ENCODE measurements at regions not wholly inside any gene's neighbourhood (a gene's known extent, or its start where the extent isn't known, plus 50 kb on each side); places are given as distances from the start of the nearest gene placed in this dataset.

- Histone ChIP-seq H2AFZ (no peak overlapping the region), H3K36me3 (ENCODE audit: control insufficient read depth, insufficient read depth, low read length) (no peaks in the 10 kb centered on the region), H3K27me3 (ENCODE audit: control insufficient read depth, insufficient read depth, low read length) (no peaks in the 10 kb centered on the region), H3K9ac (no peak overlapping the region), H3K4me3 (ENCODE audit: low read depth, low read length) (no peak overlapping the region), H3K9me3 (ENCODE audit: control insufficient read depth, low read length) (no peaks in the 10 kb centered on the region), H3K79me2 (no peaks in the 10 kb centered on the region), H3K4me2 (ENCODE audit: low read length) (no peak overlapping the region), H3K27ac (no peak overlapping the region), H3K4me1 (no peaks in the 10 kb centered on the region)
- no peak for TF ChIP-seq CTCF (IDR thresholded peaks at IDR 0.05)
Measured at GRCh38 chr2:236501026-236501425, 68.6 kb upstream of the ACKR3 start.

- no peak for TF ChIP-seq CTCF (IDR thresholded peaks at IDR 0.05)
- H3K79me2 ChIP-seq = no peaks in the 10 kb centered on the region
- H2AFZ ChIP-seq = no peak overlapping the region
- no peak overlapping the region for H3K4me2 ChIP-seq (ENCODE audit: low read length)
- H3K9ac ChIP-seq = no peak overlapping the region
- H3K27ac ChIP-seq = no peak overlapping the region
- no peaks in the 10 kb centered on the region for H3K36me3 ChIP-seq (ENCODE audit: control insufficient read depth, insufficient read depth, low read length)
- no peaks in the 10 kb centered on the region for H3K27me3 ChIP-seq (ENCODE audit: control insufficient read depth, insufficient read depth, low read length)
- no peaks in the 10 kb centered on the region for H3K4me1 ChIP-seq
- H3K4me3 ChIP-seq (ENCODE audit: low read depth, low read length) = no peak overlapping the region
- no peaks in the 10 kb centered on the region for H3K9me3 ChIP-seq (ENCODE audit: control insufficient read depth, low read length)
Measured at GRCh38 chr2:236501531-236501930, 68.1 kb upstream of the ACKR3 start.

- Histone ChIP-seq H2AFZ (no peak overlapping the region), H3K36me3 (ENCODE audit: control insufficient read depth, insufficient read depth, low read length) (no peaks in the 10 kb centered on the region), H3K79me2 (no peaks in the 10 kb centered on the region), H3K9me3 (ENCODE audit: control insufficient read depth, low read length) (no peaks in the 10 kb centered on the region), H3K9ac (no peak overlapping the region), H3K4me1 (no peaks in the 10 kb centered on the region), H3K4me2 (ENCODE audit: low read length) (no peak overlapping the region), H3K27ac (no peak overlapping the region), H3K27me3 (ENCODE audit: control insufficient read depth, insufficient read depth, low read length) (no peaks in the 10 kb centered on the region), H3K4me3 (ENCODE audit: low read depth, low read length) (no peak overlapping the region)
- TF ChIP-seq CTCF (IDR thresholded peaks at IDR 0.05) = no peak
Measured at GRCh38 chr2:236503100-236503499, 66.5 kb upstream of the ACKR3 start.

GRCh38 chr2:236503583-236503982 is 66.0 kb upstream of the ACKR3 start:
- no peak overlapping the region for H3K9ac ChIP-seq
- H3K4me3 ChIP-seq (ENCODE audit: low read depth, low read length) = no peak overlapping the region
- H3K36me3 ChIP-seq (ENCODE audit: control insufficient read depth, insufficient read depth, low read length) = no peaks in the 10 kb centered on the region
- H3K27ac ChIP-seq = no peak overlapping the region
- H3K79me2 ChIP-seq = no peaks in the 10 kb centered on the region
- H3K27me3 ChIP-seq (ENCODE audit: control insufficient read depth, insufficient read depth, low read length) = no peaks in the 10 kb centered on the region
- H2AFZ ChIP-seq = no peak overlapping the region
- no peaks in the 10 kb centered on the region for H3K9me3 ChIP-seq (ENCODE audit: control insufficient read depth, low read length)
- no peak overlapping the region for H3K4me2 ChIP-seq (ENCODE audit: low read length)
- no peaks in the 10 kb centered on the region for H3K4me1 ChIP-seq
- TF ChIP-seq CTCF (IDR thresholded peaks at IDR 0.05) = no peak

GRCh38 chr2:236505041-236505440 is 64.6 kb upstream of the ACKR3 start:
- Histone ChIP-seq H3K27me3 (ENCODE audit: control insufficient read depth, insufficient read depth, low read length) (no peaks in the 10 kb centered on the region), H3K4me3 (ENCODE audit: low read depth, low read length) (no peak overlapping the region), H3K9ac (no peak overlapping the region), H3K27ac (no peak overlapping the region), H2AFZ (no peak overlapping the region), H3K4me2 (ENCODE audit: low read length) (no peak overlapping the region), H3K9me3 (ENCODE audit: control insufficient read depth, low read length) (no peaks in the 10 kb centered on the region), H3K4me1 (no peaks in the 10 kb centered on the region), H3K79me2 (no peaks in the 10 kb centered on the region), H3K36me3 (ENCODE audit: control insufficient read depth, insufficient read depth, low read length) (no peaks in the 10 kb centered on the region)
- no peak for TF ChIP-seq CTCF (IDR thresholded peaks at IDR 0.05)

All from parathyroid adenoma (tissue), 2 donors.